MM.1S (cell line): ENCODE measurements at regions not wholly inside any gene's neighbourhood (a gene's known extent, or its start where the extent isn't known, plus 50 kb on each side); places are given as distances from the start of the nearest gene placed in this dataset.

ENCODE experiments used
- EZH2 ChIP-seq: fragments of 300-600 bp; sonication (generic); optimal IDR thresholded peaks from 2 replicates; pipeline ENCODE3; 2017; ENCODE audit warnings: low read depth, mild to moderate bottlenecking, antibody characterized with exemption, low read length, mixed read lengths
- EZH2phosphoT487 ChIP-seq: fragments of 300-600 bp; sonication (generic); IDR thresholded peaks from 2 replicates; pipeline ENCODE4 v1.6.1; 2018; ENCODE audit warnings: antibody characterized with exemption, low read length
- TF ChIP-seq, protein P1 (sequence below): fragments of 300-600 bp; sonication (generic); IDR thresholded peaks from 2 replicates; pipeline ENCODE4 v1.5.1; 2016; ENCODE audit warnings: antibody characterized with exemption, low read length, mixed read lengths

- TF ChIP-seq, protein P1, sequence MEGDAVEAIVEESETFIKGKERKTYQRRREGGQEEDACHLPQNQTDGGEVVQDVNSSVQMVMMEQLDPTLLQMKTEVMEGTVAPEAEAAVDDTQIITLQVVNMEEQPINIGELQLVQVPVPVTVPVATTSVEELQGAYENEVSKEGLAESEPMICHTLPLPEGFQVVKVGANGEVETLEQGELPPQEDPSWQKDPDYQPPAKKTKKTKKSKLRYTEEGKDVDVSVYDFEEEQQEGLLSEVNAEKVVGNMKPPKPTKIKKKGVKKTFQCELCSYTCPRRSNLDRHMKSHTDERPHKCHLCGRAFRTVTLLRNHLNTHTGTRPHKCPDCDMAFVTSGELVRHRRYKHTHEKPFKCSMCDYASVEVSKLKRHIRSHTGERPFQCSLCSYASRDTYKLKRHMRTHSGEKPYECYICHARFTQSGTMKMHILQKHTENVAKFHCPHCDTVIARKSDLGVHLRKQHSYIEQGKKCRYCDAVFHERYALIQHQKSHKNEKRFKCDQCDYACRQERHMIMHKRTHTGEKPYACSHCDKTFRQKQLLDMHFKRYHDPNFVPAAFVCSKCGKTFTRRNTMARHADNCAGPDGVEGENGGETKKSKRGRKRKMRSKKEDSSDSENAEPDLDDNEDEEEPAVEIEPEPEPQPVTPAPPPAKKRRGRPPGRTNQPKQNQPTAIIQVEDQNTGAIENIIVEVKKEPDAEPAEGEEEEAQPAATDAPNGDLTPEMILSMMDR = no peak
- no peak for TF ChIP-seq EZH2phosphoT487
- TF ChIP-seq EZH2 = no peak
Observed at GRCh38 chr18:54035927-54036326, 188.5 kb downstream of the MBD2 start.
